ENCODE measurements at regions not wholly inside any gene's neighbourhood (a gene's known extent, or its start where the extent isn't known, plus 50 kb on each side); places are given as distances from the start of the nearest gene placed in this dataset.
A peak's percentile ranks its signal among the peaks of the same experiment; 100 is the strongest.

GRCh38 chr5:23627976-23628375 lies 120.6 kb downstream of the PRDM9 start:
- Histone ChIP-seq H3K9me2 (ENCODE audit: insufficient read depth) (no peaks in the 10 kb centered on the region; the same call in 1 of the 2 replicates), H3K4me1 (replicated peaks; ENCODE audit: insufficient read depth) (0 out of 2 replicates have a peak, but pooled peaks cover 5% of the 10 kb centered on the region), H3K4me3 (no peak overlapping the region), H3K79me2 (ENCODE audit: low read depth) (no peaks in the 10 kb centered on the region), H3K9me3 (ENCODE audit: insufficient read depth, low read depth) (no peaks in the 10 kb centered on the region), H4K20me1 (ENCODE audit: insufficient read depth) (no peaks in the 10 kb centered on the region), H3K27me3 (ENCODE audit: insufficient read depth, low read depth) (no peaks in the 10 kb centered on the region), H2AFZ (no peak overlapping the region), H3K4me2 (no peak overlapping the region), H3K36me3 (ENCODE audit: low read depth) (no peaks in the 10 kb centered on the region), H3F3A (ENCODE audit: insufficient read depth, low read depth) (no peaks in the 10 kb centered on the region), H3K27ac (no peak overlapping the region)
- ChIA-PET CTCF (no interaction called here), POLR2A (ENCODE audit: unreplicated experiment) (no interaction called here)
- no peak for TF ChIP-seq EZH2 (IDR thresholded peaks at IDR 0.05; ENCODE audit: low read depth)
- no peak for TF ChIP-seq CTCF (conservative IDR thresholded peaks at IDR 0.05)
- no TSS peak for BruUV-seq (replicated peaks)
- intact Hi-C loops (cut with micrococcal nuclease; ENCODE audit: unreplicated experiment), result no loop called here
- DNase-seq, result no peak

GRCh38 chr5:23629396-23629795 lies 122.0 kb downstream of the PRDM9 start:
- TF ChIP-seq CTCF (conservative IDR thresholded peaks at IDR 0.05) (no peak), EZH2 (IDR thresholded peaks at IDR 0.05; ENCODE audit: low read depth) (no peak)
- intact Hi-C loops (cut with micrococcal nuclease; ENCODE audit: unreplicated experiment), result no loop called here
- Histone ChIP-seq H3K4me3 (no peak overlapping the region), H4K20me1 (ENCODE audit: insufficient read depth) (no peaks in the 10 kb centered on the region), H2AFZ (peak overlapping the region; percentile 41; the same call in 1 of the 2 replicates), H3K36me3 (ENCODE audit: low read depth) (no peaks in the 10 kb centered on the region), H3K27me3 (ENCODE audit: insufficient read depth, low read depth) (no peaks in the 10 kb centered on the region), H3F3A (ENCODE audit: insufficient read depth, low read depth) (no peaks in the 10 kb centered on the region), H3K79me2 (ENCODE audit: low read depth) (no peaks in the 10 kb centered on the region), H3K27ac (no peak overlapping the region), H3K9me3 (ENCODE audit: insufficient read depth, low read depth) (no peaks in the 10 kb centered on the region), H3K4me2 (no peak overlapping the region), H3K4me1 (replicated peaks; ENCODE audit: insufficient read depth) (0 out of 2 replicates have a peak, but pooled peaks cover 5% of the 10 kb centered on the region), H3K9me2 (ENCODE audit: insufficient read depth) (no peaks in the 10 kb centered on the region; the same call in 1 of the 2 replicates)
- DNase-seq, result no peak
- ChIA-PET POLR2A (ENCODE audit: unreplicated experiment) (no interaction called here), CTCF (no interaction called here)
- no TSS peak for BruUV-seq (replicated peaks)

- Histone ChIP-seq H3K36me3 (ENCODE audit: low read depth) (no peaks in the 10 kb centered on the region), H3K4me2 (no peak overlapping the region), H3K9me2 (ENCODE audit: insufficient read depth) (no peaks in the 10 kb centered on the region; the same call in 1 of the 2 replicates), H3K27me3 (ENCODE audit: insufficient read depth, low read depth) (no peaks in the 10 kb centered on the region), H4K20me1 (ENCODE audit: insufficient read depth) (no peaks in the 10 kb centered on the region), H3K79me2 (ENCODE audit: low read depth) (no peaks in the 10 kb centered on the region), H3K4me1 (replicated peaks; ENCODE audit: insufficient read depth) (0 out of 2 replicates have a peak, but pooled peaks cover 5% of the 10 kb centered on the region), H3K4me3 (no peak overlapping the region), H3K27ac (no peak overlapping the region), H3K9me3 (ENCODE audit: insufficient read depth, low read depth) (0 out of 2 replicates have a peak, but pooled peaks cover 3% of the 10 kb centered on the region), H3F3A (ENCODE audit: insufficient read depth, low read depth) (no peaks in the 10 kb centered on the region), H2AFZ (no peak overlapping the region)
- no TSS peak for BruUV-seq (replicated peaks)
- CTCF ChIA-PET, result no interaction called here
- peak in 1 of 2 experiments; percentile 64 for DNase-seq
- TF ChIP-seq CTCF (conservative IDR thresholded peaks at IDR 0.05) (no peak), EZH2 (IDR thresholded peaks at IDR 0.05; ENCODE audit: low read depth) (no peak)
- POLR2A ChIA-PET (ENCODE audit: unreplicated experiment), result no interaction called here
- intact Hi-C loops (cut with micrococcal nuclease; ENCODE audit: unreplicated experiment), result no loop called here
Observed at GRCh38 chr5:23631302-23632045, 124.1 kb downstream of the PRDM9 start.

All from PC-9 (cell line).